Activated CD4-positive, alpha-beta T cell treated with anti-CD3 and anti-CD28 coated beads, Interleukin-2, Interleukin-6, amounts not matched to agents 100 ng/mL and 50 ng/mL, durations not matched to agents 16 hours and 8 hours (primary cell): ENCODE measurements at regions not wholly inside any gene's neighbourhood (a gene's known extent, or its start where the extent isn't known, plus 50 kb on each side); places are given as distances from the start of the nearest gene placed in this dataset.

Experiments used
- DNase-seq: peaks from one replicate; pipeline ENCODE4 v3.0.0-alpha.2; 2020

GRCh38 chr12:69065775-69066174, 132.8 kb upstream of the CPM start:
- DNase-seq = no peak

- DNase-seq = no peak
These were observed 133.8 kb upstream of the CPM start for GRCh38 chr12:69066492-69067373.

GRCh38 chr12:69067713-69068112, 134.7 kb upstream of the CPM start:
- DNase-seq = no peak

- DNase-seq = peak; percentile 43
These were observed 135.5 kb upstream of the CPM start for GRCh38 chr12:69068448-69068847.

GRCh38 chr12:69069479-69069878, 136.5 kb upstream of the CPM start:
- DNase-seq = no peak

GRCh38 chr12:69070319-69071090, 137.5 kb upstream of the CPM start:
- peak; percentile 79 for DNase-seq

GRCh38 chr12:69071091-69071370, 138.1 kb upstream of the CPM start:
- no peak for DNase-seq

- DNase-seq = no peak
These were observed 140.1 kb upstream of the CPM start for GRCh38 chr12:69073035-69073434.

- DNase-seq = no peak
These were observed 141.8 kb upstream of the CPM start for GRCh38 chr12:69074556-69075349.

GRCh38 chr12:69083689-69084088, 150.7 kb upstream of the CPM start:
- DNase-seq = no peak

- no peak for DNase-seq
These were observed 151.9 kb upstream of the CPM start for GRCh38 chr12:69084816-69085378.

- no peak for DNase-seq
These were observed 152.9 kb upstream of the CPM start for GRCh38 chr12:69085852-69086251.

GRCh38 chr12:69087986-69088385, 151.4 kb upstream of the CPSF6 start:
- no peak for DNase-seq

GRCh38 chr12:69090722-69091121, 148.6 kb upstream of the CPSF6 start:
- DNase-seq = no peak

- DNase-seq = no peak
These were observed 147.8 kb upstream of the CPSF6 start for GRCh38 chr12:69091442-69092017.

- no peak for DNase-seq
These were observed 147.2 kb upstream of the CPSF6 start for GRCh38 chr12:69092137-69092536.

- no peak for DNase-seq
These were observed 144.7 kb upstream of the CPSF6 start for GRCh38 chr12:69094606-69095216.

GRCh38 chr12:69095765-69096477, 143.4 kb upstream of the CPSF6 start:
- DNase-seq = no peak

GRCh38 chr12:69096669-69097335, 142.6 kb upstream of the CPSF6 start:
- DNase-seq = no peak

- no peak for DNase-seq
These were observed 141.6 kb upstream of the CPSF6 start for GRCh38 chr12:69097619-69098368.
